ENCODE measurements at regions not wholly inside any gene's neighbourhood (a gene's known extent, or its start where the extent isn't known, plus 50 kb on each side); places are given as distances from the start of the nearest gene placed in this dataset.

GRCh38 chr1:115218699-115219098 lies 119.3 kb downstream of the NGF start:
- no peak overlapping the region for H3K4me3 ChIP-seq
- intact Hi-C loops (cut with micrococcal nuclease), result no loop called here
- H3K27ac ChIP-seq (replicated peaks), result peak overlapping the region; percentile 82
- DNase-seq, result no peak
- H3K36me3 ChIP-seq, result no peaks in the 10 kb centered on the region
- no peaks in the 10 kb centered on the region for H3K27me3 ChIP-seq (ENCODE audit: low read depth)
- H3K4me1 ChIP-seq, result peaks cover 42% of the 10 kb centered on the region
- no peak for TF ChIP-seq CTCF (IDR thresholded peaks at IDR 0.05; ENCODE audit: borderline replicate concordance)
- no peaks in the 10 kb centered on the region for H3K9me3 ChIP-seq (replicated peaks)

- DNase-seq, result no peak
- Histone ChIP-seq H3K4me1 (peaks cover 42% of the 10 kb centered on the region), H3K27ac (replicated peaks) (peak overlapping the region; percentile 82), H3K4me3 (no peak overlapping the region), H3K36me3 (no peaks in the 10 kb centered on the region), H3K9me3 (replicated peaks) (no peaks in the 10 kb centered on the region), H3K27me3 (ENCODE audit: low read depth) (no peaks in the 10 kb centered on the region)
- intact Hi-C loops (cut with micrococcal nuclease), result no loop called here
- no peak for TF ChIP-seq CTCF (IDR thresholded peaks at IDR 0.05; ENCODE audit: borderline replicate concordance)
Observed at GRCh38 chr1:115218034-115218405, 120.0 kb downstream of the NGF start.

- peak; percentile 42 for DNase-seq
Observed at GRCh38 chr1:115217150-115218033, 120.7 kb downstream of the NGF start.

GRCh38 chr1:115215703-115216521 lies 122.1 kb downstream of the NGF start:
- Histone ChIP-seq H3K4me3 (no peak overlapping the region), H3K36me3 (no peaks in the 10 kb centered on the region), H3K27ac (replicated peaks) (peak overlapping the region; percentile 82), H3K9me3 (replicated peaks) (no peaks in the 10 kb centered on the region), H3K4me1 (peaks cover 55% of the 10 kb centered on the region), H3K27me3 (ENCODE audit: low read depth) (no peaks in the 10 kb centered on the region)
- TF ChIP-seq CTCF (IDR thresholded peaks at IDR 0.05; ENCODE audit: borderline replicate concordance), result no peak
- DNase-seq, result no peak
- intact Hi-C loops (cut with micrococcal nuclease), result no loop called here

More at GRCh38 chr1:115217150-115218033, 120.7 kb downstream of the NGF start:
- no peaks in the 10 kb centered on the region for H3K27me3 ChIP-seq (ENCODE audit: low read depth)
- peak overlapping the region; percentile 82 for H3K27ac ChIP-seq (replicated peaks)
- no peak overlapping the region for H3K4me3 ChIP-seq
- intact Hi-C loops (cut with micrococcal nuclease), result no loop called here
- no peaks in the 10 kb centered on the region for H3K36me3 ChIP-seq
- H3K9me3 ChIP-seq (replicated peaks), result no peaks in the 10 kb centered on the region
- peaks cover 42% of the 10 kb centered on the region for H3K4me1 ChIP-seq
- TF ChIP-seq CTCF (IDR thresholded peaks at IDR 0.05; ENCODE audit: borderline replicate concordance), result no peak

GRCh38 chr1:115215110-115215509 lies 122.9 kb downstream of the NGF start:
- H3K4me3 ChIP-seq, result no peak overlapping the region
- no peaks in the 10 kb centered on the region for H3K9me3 ChIP-seq (replicated peaks)
- no peak for DNase-seq
- no peaks in the 10 kb centered on the region for H3K27me3 ChIP-seq (ENCODE audit: low read depth)
- H3K27ac ChIP-seq (replicated peaks), result peak overlapping the region; percentile 82
- TF ChIP-seq CTCF (IDR thresholded peaks at IDR 0.05; ENCODE audit: borderline replicate concordance), result no peak
- H3K4me1 ChIP-seq, result peaks cover 58% of the 10 kb centered on the region
- H3K36me3 ChIP-seq, result no peaks in the 10 kb centered on the region
- intact Hi-C loops (cut with micrococcal nuclease), result no loop called here

Data from left ventricle myocardium inferior (tissue), 1 donor.